ENCODE measurements at regions not wholly inside any gene's neighbourhood (a gene's known extent, or its start where the extent isn't known, plus 50 kb on each side); places are given as distances from the start of the nearest gene placed in this dataset.

- no peak overlapping the region for H3K4me3 ChIP-seq
- no peak overlapping the region for H3K27ac ChIP-seq
- CTCF ChIA-PET, result no interaction called here
- no peaks in the 10 kb centered on the region for H3K79me2 ChIP-seq (ENCODE audit: low read depth)
- H4K20me1 ChIP-seq (ENCODE audit: insufficient read depth), result no peaks in the 10 kb centered on the region
- no peak overlapping the region for H2AFZ ChIP-seq
- DNase-seq, result no peak
- POLR2A ChIA-PET (ENCODE audit: unreplicated experiment), result no interaction called here
- intact Hi-C loops (cut with micrococcal nuclease; ENCODE audit: unreplicated experiment), result no loop called here
- no peaks in the 10 kb centered on the region; the same call in 1 of the 2 replicates for H3F3A ChIP-seq (ENCODE audit: insufficient read depth, low read depth)
- no peak for TF ChIP-seq EZH2 (IDR thresholded peaks at IDR 0.05; ENCODE audit: low read depth)
- no peak for TF ChIP-seq CTCF (conservative IDR thresholded peaks at IDR 0.05)
- H3K27me3 ChIP-seq (ENCODE audit: insufficient read depth, low read depth), result no peaks in the 10 kb centered on the region
- no peaks in the 10 kb centered on the region for H3K4me1 ChIP-seq (replicated peaks; ENCODE audit: insufficient read depth)
- no TSS peak for BruUV-seq (replicated peaks)
- 0 out of 2 replicates have a peak, but pooled peaks cover 8% of the 10 kb centered on the region for H3K36me3 ChIP-seq (ENCODE audit: low read depth)
- no peaks in the 10 kb centered on the region for H3K9me2 ChIP-seq (ENCODE audit: insufficient read depth)
- H3K9me3 ChIP-seq (ENCODE audit: insufficient read depth, low read depth), result no peaks in the 10 kb centered on the region
- no peak overlapping the region for H3K4me2 ChIP-seq
Measured at GRCh38 chr16:22424161-22424937, 49.9 kb upstream of the CDR2 start.

Measured in PC-9 (cell line).